ENCODE measurements at regions not wholly inside any gene's neighbourhood (a gene's known extent, or its start where the extent isn't known, plus 50 kb on each side); places are given as distances from the start of the nearest gene placed in this dataset.

GRCh38 chr10:78348411-78349164, 314.9 kb downstream of the RPS24 start:
- TF ChIP-seq, protein P1, sequence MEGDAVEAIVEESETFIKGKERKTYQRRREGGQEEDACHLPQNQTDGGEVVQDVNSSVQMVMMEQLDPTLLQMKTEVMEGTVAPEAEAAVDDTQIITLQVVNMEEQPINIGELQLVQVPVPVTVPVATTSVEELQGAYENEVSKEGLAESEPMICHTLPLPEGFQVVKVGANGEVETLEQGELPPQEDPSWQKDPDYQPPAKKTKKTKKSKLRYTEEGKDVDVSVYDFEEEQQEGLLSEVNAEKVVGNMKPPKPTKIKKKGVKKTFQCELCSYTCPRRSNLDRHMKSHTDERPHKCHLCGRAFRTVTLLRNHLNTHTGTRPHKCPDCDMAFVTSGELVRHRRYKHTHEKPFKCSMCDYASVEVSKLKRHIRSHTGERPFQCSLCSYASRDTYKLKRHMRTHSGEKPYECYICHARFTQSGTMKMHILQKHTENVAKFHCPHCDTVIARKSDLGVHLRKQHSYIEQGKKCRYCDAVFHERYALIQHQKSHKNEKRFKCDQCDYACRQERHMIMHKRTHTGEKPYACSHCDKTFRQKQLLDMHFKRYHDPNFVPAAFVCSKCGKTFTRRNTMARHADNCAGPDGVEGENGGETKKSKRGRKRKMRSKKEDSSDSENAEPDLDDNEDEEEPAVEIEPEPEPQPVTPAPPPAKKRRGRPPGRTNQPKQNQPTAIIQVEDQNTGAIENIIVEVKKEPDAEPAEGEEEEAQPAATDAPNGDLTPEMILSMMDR (IDR thresholded peaks at IDR 0.05), result no peak
- no peak for TF ChIP-seq EZH2 (IDR thresholded peaks at IDR 0.05; ENCODE audit: borderline replicate concordance, insufficient read depth, low read depth, low read length, poor library complexity, severe bottlenecking)
